Left kidney (tissue), 1 donor: ENCODE measurements at regions not wholly inside any gene's neighbourhood (a gene's known extent, or its start where the extent isn't known, plus 50 kb on each side); places are given as distances from the start of the nearest gene placed in this dataset.
"Not testable (repeated sequence)": the region's sequence is repeated elsewhere in the genome, so short reads cannot be mapped to it uniquely, and the experiment has no call there.

Experiments used
- DNase-seq: peaks from one replicate; pipeline ENCODE4 v3.0.0-alpha.2; 2013

GRCh38 chr6:1230689-1231605 lies 81.0 kb upstream of the FOXQ1 start:
- no peak for DNase-seq

GRCh38 chr6:1230281-1230680 lies 81.6 kb upstream of the FOXQ1 start:
- no peak for DNase-seq

GRCh38 chr6:1229808-1230207 lies 82.1 kb upstream of the FOXQ1 start:
- DNase-seq: no peak

- DNase-seq: no peak
These were observed 82.6 kb upstream of the FOXQ1 start for GRCh38 chr6:1229301-1229700.

- no peak for DNase-seq
These were observed 83.1 kb upstream of the FOXQ1 start for GRCh38 chr6:1228754-1229191.

- DNase-seq: no peak
These were observed 83.8 kb upstream of the FOXQ1 start for GRCh38 chr6:1227935-1228753.

GRCh38 chr6:1227600-1227934 lies 84.3 kb upstream of the FOXQ1 start:
- DNase-seq: no peak

GRCh38 chr6:1226277-1227099 lies 85.4 kb upstream of the FOXQ1 start:
- DNase-seq: no peak

- DNase-seq: no peak
These were observed 87.4 kb upstream of the FOXQ1 start for GRCh38 chr6:1224514-1224913.

GRCh38 chr6:1222728-1223595 lies 88.9 kb upstream of the FOXQ1 start:
- no peak for DNase-seq

- no peak for DNase-seq
These were observed 94.5 kb upstream of the FOXQ1 start for GRCh38 chr6:1217396-1217795.

GRCh38 chr6:1216488-1216974 lies 95.4 kb upstream of the FOXQ1 start:
- DNase-seq: no peak

GRCh38 chr6:1215884-1216487 lies 95.9 kb upstream of the FOXQ1 start:
- no peak for DNase-seq

GRCh38 chr6:1215023-1215422 lies 96.9 kb upstream of the FOXQ1 start:
- no peak for DNase-seq

GRCh38 chr6:1212919-1213318 lies 99.0 kb upstream of the FOXQ1 start:
- DNase-seq: no peak

- DNase-seq: not testable (repeated sequence)
These were observed 99.8 kb upstream of the FOXQ1 start for GRCh38 chr6:1212138-1212537.

- DNase-seq: not testable (repeated sequence)
These were observed 101.3 kb upstream of the FOXQ1 start for GRCh38 chr6:1210631-1211030.

GRCh38 chr6:1208876-1209275 lies 103.0 kb upstream of the FOXQ1 start:
- DNase-seq: no peak

- DNase-seq: no peak
These were observed 108.4 kb upstream of the FOXQ1 start for GRCh38 chr6:1203546-1203945.

- DNase-seq: no peak
These were observed 109.7 kb upstream of the FOXQ1 start for GRCh38 chr6:1202201-1202600.
